Breast epithelium (tissue), 4 donors: ENCODE measurements at regions not wholly inside any gene's neighbourhood (a gene's known extent, or its start where the extent isn't known, plus 50 kb on each side); places are given as distances from the start of the nearest gene placed in this dataset.

Source experiments
- DNase-seq, 2 donors: peaks; one replicate each; pipeline ENCODE4 v3.0.0-alpha.2; 2019; ENCODE audit warnings: low spot score in 2 of 2
- H3K27ac ChIP-seq, 2 donors: fragments of 200-600 bp; sonication (generic) in 1 of 2; one replicate each; pipeline ENCODE4 v1.5.1; 2016 to 2019; ENCODE audit warnings: mild to moderate bottlenecking in 1 of 2
- H3K27me3 ChIP-seq, 2 donors: fragments of 200-600 bp; sonication (generic) in 1 of 2; one replicate each; pipeline versions ENCODE4 v1.5.1 to v1.6.0; 2017 to 2019; ENCODE audit warnings: control low read depth in 1 of 2, mild to moderate bottlenecking in 1 of 2
- H3K36me3 ChIP-seq: fragments of 200-600 bp; one replicate; pipeline ENCODE4 v1.5.1; 2019
- H3K4me1 ChIP-seq, 2 donors: fragments of 200-600 bp; sonication (generic); one replicate each; pipeline ENCODE4 v1.5.1; 2016 to 2019; ENCODE audit warnings: control low read depth in 1 of 2
- H3K4me3 ChIP-seq, 3 donors: fragments of 200-600 bp; sonication (generic); 1 replicate in 2 of 3; 2 replicates in 1 of 3; pipeline ENCODE4 v1.5.1; 2016 to 2019; ENCODE audit warnings: mild to moderate bottlenecking in 3 of 3, moderate library complexity in 2 of 3
- H3K9me3 ChIP-seq, 2 donors: fragments of 200-600 bp; sonication (generic) in 1 of 2; one replicate each; pipeline ENCODE4 v1.5.1; 2016 to 2019; ENCODE audit warnings: control low read depth in 1 of 2
- CTCF ChIP-seq, 3 donors: fragments of 450-650 bp; IDR thresholded peaks; one replicate each; pipeline ENCODE4 v1.5.1; 2016 to 2017; ENCODE audit warnings: antibody characterized with exemption in 3 of 3, mild to moderate bottlenecking in 3 of 3, moderate library complexity in 3 of 3
- POLR2A ChIP-seq: fragments of 450-650 bp; IDR thresholded peaks from one replicate; pipeline ENCODE4 v1.6.1; 2016; ENCODE audit warnings: antibody characterized with exemption, mild to moderate bottlenecking, moderate library complexity
- POLR2AphosphoS5 ChIP-seq, 3 donors: sonication (generic); formaldehyde crosslinking; IDR thresholded peaks; one replicate each; pipeline ENCODE4 v1.6.1; 2017; ENCODE audit warnings: antibody characterized with exemption in 3 of 3
- intact Hi-C: fragments of 100-400 bp; cut with DNase I; formaldehyde crosslinking; loops from one replicate; pipeline ENCODE4 v1.15.1; 2023; ENCODE audit warnings: low total_unique reads

GRCh38 chr1:4083231-4084047 lies 183.4 kb upstream of the C1orf174 start:
- Histone ChIP-seq H3K27me3 (peaks cover 0 to 7% of the 10 kb centered on the region in 2 donors), H3K9me3 (no peaks in the 10 kb centered on the region), H3K4me1 (peaks cover 0 to 4% of the 10 kb centered on the region in 2 donors), H3K27ac (peak overlapping the region; percentile 20 to 44), H3K4me3 (peak overlapping the region in 1 of 3 donors; percentile 17), H3K36me3 (no peaks in the 10 kb centered on the region)
- no peak for TF ChIP-seq POLR2A
- TF ChIP-seq CTCF (IDR thresholded peaks at IDR 0.05), result no peak
- no peak for TF ChIP-seq POLR2AphosphoS5 (IDR thresholded peaks at IDR 0.05)
- peak in 1 of 2 donors; percentile 24 for DNase-seq
- intact Hi-C loops, result no loop called here

GRCh38 chr1:4084048-4084431 lies 184.0 kb upstream of the C1orf174 start:
- Histone ChIP-seq H3K4me1 (peaks cover 0 to 4% of the 10 kb centered on the region in 2 donors), H3K4me3 (no peak overlapping the region), H3K27me3 (peaks cover 0 to 7% of the 10 kb centered on the region in 2 donors), H3K27ac (peak overlapping the region; percentile 20 to 44), H3K9me3 (no peaks in the 10 kb centered on the region), H3K36me3 (no peaks in the 10 kb centered on the region)
- no peak for TF ChIP-seq POLR2AphosphoS5 (IDR thresholded peaks at IDR 0.05)
- TF ChIP-seq CTCF (IDR thresholded peaks at IDR 0.05), result no peak
- TF ChIP-seq POLR2A, result no peak
- intact Hi-C loops, result no loop called here
- peak in 1 of 2 donors; percentile 41 for DNase-seq

- peak in 1 of 2 donors; percentile 19 for DNase-seq
Observed at GRCh38 chr1:4084446-4084845, 184.4 kb upstream of the C1orf174 start.

GRCh38 chr1:4084896-4085295 lies 184.8 kb upstream of the C1orf174 start:
- peak in 1 of 2 donors; percentile 1 for DNase-seq
- H3K27me3 ChIP-seq, result peaks cover 0 to 7% of the 10 kb centered on the region in 2 donors
- no peaks in the 10 kb centered on the region for H3K36me3 ChIP-seq

More at GRCh38 chr1:4084446-4084845, 184.4 kb upstream of the C1orf174 start:
- no peaks in the 10 kb centered on the region for H3K9me3 ChIP-seq
- intact Hi-C loops, result no loop called here
- TF ChIP-seq CTCF (IDR thresholded peaks at IDR 0.05), result no peak
- no peak for TF ChIP-seq POLR2A
- TF ChIP-seq POLR2AphosphoS5 (IDR thresholded peaks at IDR 0.05), result no peak
- H3K4me1 ChIP-seq, result peaks cover 0 to 4% of the 10 kb centered on the region in 2 donors
- H3K27me3 ChIP-seq, result peaks cover 0 to 7% of the 10 kb centered on the region in 2 donors
- H3K4me3 ChIP-seq, result no peak overlapping the region
- H3K36me3 ChIP-seq, result no peaks in the 10 kb centered on the region
- H3K27ac ChIP-seq, result no peak overlapping the region

More at GRCh38 chr1:4084896-4085295, 184.8 kb upstream of the C1orf174 start:
- intact Hi-C loops, result no loop called here
- peaks cover 0 to 4% of the 10 kb centered on the region in 2 donors for H3K4me1 ChIP-seq
- H3K4me3 ChIP-seq, result no peak overlapping the region
- H3K9me3 ChIP-seq, result no peaks in the 10 kb centered on the region
- no peak overlapping the region for H3K27ac ChIP-seq
- TF ChIP-seq POLR2A (no peak), POLR2AphosphoS5 (IDR thresholded peaks at IDR 0.05) (no peak), CTCF (IDR thresholded peaks at IDR 0.05) (no peak)
